HepG2 (cell line): ENCODE measurements at regions not wholly inside any gene's neighbourhood (a gene's known extent, or its start where the extent isn't known, plus 50 kb on each side); places are given as distances from the start of the nearest gene placed in this dataset.

Experiments used
- ATAC-seq: fragments of 200-7000 bp; cut with Tn5 transposase; 3 replicates; pipeline ENCODE4 v1.9.1; 2020; ENCODE audit warnings: mild to moderate bottlenecking, moderate library complexity
- BruUV-seq: library from RNA; stranded (reverse); fragments of 400-500 nt; replicated peaks from 2 replicates; lab custom pipeline; 2021; lab: Mats Ljungman, UMichigan
- CTCF ChIA-PET: fragments of 300-600 bp; formaldehyde crosslinking; extraction: SDS; loops from one replicate; lab custom pipeline; 2021; ENCODE audit warnings: low total read pairs, inconsistent platforms, low intra/inter-chr PET ratio; lab: Yijun Ruan, JAX
- POLR2A ChIA-PET: fragments of 350-600 bp; sonication (Branson Sonifier 250); formaldehyde crosslinking; loops from one replicate; lab custom pipeline; 2020; ENCODE audit warnings: antibody characterized with exemption, inconsistent platforms; lab: Yijun Ruan, JAX
- DNase-seq: peaks from one replicate; pipeline ENCODE4 v3.0.0-alpha.2; 2015; ENCODE audit warnings: low spot score
- FAIRE-seq: peaks from 3 replicates; lab custom pipeline; 2011; peaks lifted over from hg19 to GRCh38; lab: Jason Lieb, UNC
- H2AFZ ChIP-seq: one replicate; pipeline ENCODE4 v1.6.1; 2011; ENCODE audit warnings: low read length, inconsistent platforms
- H3K27ac ChIP-seq: fragments of 300-600 bp; 3 replicates; pipeline ENCODE4 v1.8.0; 2011; ENCODE audit warnings: mixed run types, mild to moderate bottlenecking, mixed read lengths, low read length, inconsistent platforms; ENCODE audit not compliant: insufficient read depth; ENCODE audit errors: extremely low read length
- H3K27me3 ChIP-seq, 2 experiments: fragments of 200-600 bp in 1 of 2; 2 replicates in 1 of 2; 3 replicates in 1 of 2; pipeline versions ENCODE4 v1.6.0 to v1.8.0; 2011; ENCODE audit warnings: low read length in 2 of 2, mild to moderate bottlenecking in 2 of 2, moderate library complexity in 2 of 2, inconsistent platforms in 1 of 2; ENCODE audit not compliant: insufficient read depth in 2 of 2, control insufficient read depth in 1 of 2
- H3K36me3 ChIP-seq, 2 experiments: fragments of 200-600 bp in 1 of 2; replicated peaks in 1 of 2; 2 replicates in 1 of 2; 3 replicates in 1 of 2; pipeline versions ENCODE4 v1.5.1 to v1.8.0; 2011; ENCODE audit warnings: low read length in 2 of 2, inconsistent platforms in 1 of 2; ENCODE audit not compliant: insufficient read depth in 2 of 2, control insufficient read depth in 1 of 2
- H3K4me1 ChIP-seq: 2 replicates; pipeline ENCODE4 v1.5.1; 2012; ENCODE audit warnings: low read length, inconsistent platforms; ENCODE audit not compliant: insufficient read depth
- H3K4me2 ChIP-seq: 2 replicates; pipeline ENCODE4 v1.6.0; 2011; ENCODE audit warnings: low read depth, low read length, inconsistent platforms
- H3K4me3 ChIP-seq, 3 experiments: fragments of 200-600 bp in 1 of 3; sonication (generic), shearing (Covaris generic) in 1 of 3; replicated peaks in 1 of 3; 2 replicates each; pipeline ENCODE4 v1.5.1; 2011 to 2016; ENCODE audit warnings: low read length in 3 of 3, inconsistent platforms in 2 of 3, low read depth in 2 of 3, mild to moderate bottlenecking in 2 of 3, control low read depth in 1 of 3, mixed read lengths in 1 of 3; ENCODE audit not compliant: insufficient read depth in 1 of 3
- H3K79me2 ChIP-seq: one replicate; pipeline ENCODE4 v1.6.1; 2011; ENCODE audit warnings: low read length, inconsistent platforms; ENCODE audit not compliant: insufficient read depth
- H3K9ac ChIP-seq: 2 replicates; pipeline ENCODE4 v1.6.0; 2011; ENCODE audit warnings: mild to moderate bottlenecking, low read depth, low read length, inconsistent platforms; ENCODE audit not compliant: insufficient read depth
- H3K9me3 ChIP-seq: 2 replicates; pipeline ENCODE4 v1.5.1; 2012; ENCODE audit warnings: mild to moderate bottlenecking, low read length
- H4K20me1 ChIP-seq: 2 replicates; pipeline ENCODE4 v1.6.0; 2011; ENCODE audit warnings: inconsistent platforms, mild to moderate bottlenecking, low read length, moderate library complexity; ENCODE audit not compliant: insufficient read depth
- CCAR2 ChIP-seq: fragments of 200-400 bp; formaldehyde crosslinking; optimal IDR thresholded peaks from 2 replicates; pipeline ENCODE3; 2018; ENCODE audit warnings: low read depth, mild to moderate bottlenecking, low read length, moderate library complexity
- CSRNP2 ChIP-seq: sonication (generic); formaldehyde crosslinking; conservative IDR thresholded peaks from 2 replicates; pipeline ENCODE4 v1.8.0; 2022; ENCODE audit warnings: low read depth, missing genetic modification reagents
- GTF3A ChIP-seq: sonication (generic); formaldehyde crosslinking; conservative IDR thresholded peaks from 2 replicates; pipeline ENCODE4 v1.4.0; 2020; ENCODE audit warnings: mild to moderate bottlenecking, missing genetic modification reagents
- MLXIP ChIP-seq: sonication (generic); formaldehyde crosslinking; IDR thresholded peaks from 2 replicates; pipeline ENCODE4 v1.9.0; 2021; ENCODE audit warnings: missing genetic modification reagents, borderline replicate concordance
- STAT6 ChIP-seq: sonication (generic); formaldehyde crosslinking; IDR thresholded peaks from 2 replicates; pipeline ENCODE4 v1.4.0; 2020; ENCODE audit warnings: missing genetic modification reagents, mild to moderate bottlenecking, borderline replicate concordance
- XBP1 ChIP-seq: sonication (generic); formaldehyde crosslinking; IDR thresholded peaks from 2 replicates; pipeline ENCODE4 v1.5.0; 2020; ENCODE audit warnings: missing genetic modification reagents
- ZBTB20 ChIP-seq: sonication (generic); formaldehyde crosslinking; IDR thresholded peaks from 2 replicates; pipeline ENCODE4 v1.8.1; 2023; ENCODE audit warnings: missing genetic modification reagents, low read depth, mild to moderate bottlenecking, borderline replicate concordance
- ZEB1 ChIP-seq: IDR thresholded peaks from 2 replicates; pipeline ENCODE4 v1.6.1; 2012; ENCODE audit warnings: mild to moderate bottlenecking, low read depth, inconsistent platforms; ENCODE audit not compliant: insufficient replicate concordance
- ZNF484 ChIP-seq: sonication (generic); formaldehyde crosslinking; IDR thresholded peaks from 2 replicates; pipeline ENCODE4 v1.5.1; 2020; ENCODE audit warnings: mild to moderate bottlenecking, low read depth, missing genetic modification reagents, borderline replicate concordance
- ZNF549 ChIP-seq: sonication (generic); formaldehyde crosslinking; IDR thresholded peaks from 2 replicates; pipeline ENCODE4 v1.5.0; 2020; ENCODE audit warnings: missing genetic modification reagents
- ZNF749 ChIP-seq: sonication (generic); formaldehyde crosslinking; IDR thresholded peaks from 2 replicates; pipeline ENCODE4 v1.8.0; 2022; ENCODE audit warnings: mild to moderate bottlenecking, missing genetic modification reagents, moderate library complexity, borderline replicate concordance
- WGBS: methylation state at CpG from one replicate; pipeline ENCODE4 v1.1.6; 2017; ENCODE audit warnings: low lambda C conversion rate; 5-methylcytosine and 5-hydroxymethylcytosine counted together
- in situ Hi-C: cut with HindIII; loops from 2 replicates; pipeline ENCODE4 v1.10.0; 2017; ENCODE audit warnings: low pct_unique_long_range_greater_than_20kb; ENCODE audit not compliant: extremely low pct_ligation_motif_present
- intact Hi-C: fragments of 100-400 bp; cut with micrococcal nuclease; formaldehyde crosslinking; loops from one replicate; pipeline ENCODE4 v1.10.0; 2022; ENCODE audit not compliant: unreplicated experiment

GRCh38 chr17:16870253-16871245, 101.4 kb downstream of the TNFRSF13B start:
- ATAC-seq (no peak), DNase-seq (no peak), FAIRE-seq (no peak)
- no peak overlapping the region for H3K9ac ChIP-seq
- intact Hi-C loops (no loop called here), in situ Hi-C loops (no loop called here)
- no peaks in the 10 kb centered on the region for H4K20me1 ChIP-seq
- no peak overlapping the region for H3K4me2 ChIP-seq
- H3K36me3 ChIP-seq, result no peaks in the 10 kb centered on the region
- ChIA-PET POLR2A (no interaction called here), CTCF (no interaction called here)
- WGBS, result 34% methylated on average over 20 of the region's 26 CpGs
- no peaks in the 10 kb centered on the region for H3K9me3 ChIP-seq
- BruUV-seq, result no TSS peak
- H3K4me3 ChIP-seq, result no peak overlapping the region
- peaks cover 7% of the 10 kb centered on the region; the same call in 1 of the 2 replicates for H3K4me1 ChIP-seq
- H3K27ac ChIP-seq, result no peak overlapping the region
- no peaks in the 10 kb centered on the region for H3K79me2 ChIP-seq
- H2AFZ ChIP-seq, result no peak overlapping the region
- H3K27me3 ChIP-seq, result no peaks in the 10 kb centered on the region; a peak in 1 of 5 replicates
- TF ChIP-seq CSRNP2 (CRISPR knock-in tag), result no peak
- no peak for TF ChIP-seq ZNF484 (CRISPR knock-in tag)
- TF ChIP-seq GTF3A (CRISPR knock-in tag), result no peak
- TF ChIP-seq CCAR2, result no peak
- no peak for TF ChIP-seq XBP1 (CRISPR knock-in tag)
- no peak for TF ChIP-seq ZEB1
- no peak for TF ChIP-seq ZBTB20 (CRISPR knock-in tag)
- no peak for TF ChIP-seq MLXIP (CRISPR knock-in tag)
- TF ChIP-seq STAT6 (CRISPR knock-in tag), result no peak
- no peak for TF ChIP-seq ZNF549
- no peak for TF ChIP-seq ZNF749 (CRISPR knock-in tag)
